CD1c-positive myeloid dendritic cell (primary cell): ENCODE measurements at regions not wholly inside any gene's neighbourhood (a gene's known extent, or its start where the extent isn't known, plus 50 kb on each side); places are given as distances from the start of the nearest gene placed in this dataset.
"Not testable (repeated sequence)": the region's sequence is repeated elsewhere in the genome, so short reads cannot be mapped to it uniquely, and the experiment has no call there.

Source experiments
- DNase-seq: peaks from one replicate; pipeline ENCODE4 v3.0.0-alpha.2; 2016; ENCODE audit errors: extremely low spot score

- peak; percentile 15 for DNase-seq
Measured at GRCh38 chr11:130550984-130551383, 102.5 kb downstream of the ADAMTS15 start.

DNA sequence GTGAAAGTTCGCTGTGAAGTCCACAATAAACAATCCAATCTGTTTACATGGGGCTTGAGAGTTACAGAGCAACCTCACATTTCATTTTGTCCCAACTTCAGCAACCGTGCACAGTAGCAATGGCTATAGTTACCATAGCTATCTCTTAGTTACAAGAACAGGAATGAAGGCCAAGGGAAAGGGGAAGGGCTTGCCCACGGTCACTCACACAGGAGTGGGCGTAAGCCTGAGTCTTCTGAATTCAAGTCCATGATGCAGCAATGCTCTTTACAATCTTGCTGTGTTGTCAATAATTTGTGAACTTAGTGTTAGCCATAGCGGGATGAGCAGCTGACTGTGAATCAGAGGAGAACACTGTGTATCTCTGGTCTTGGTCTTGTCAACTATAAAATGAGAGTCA lies 102.9 kb downstream of the ADAMTS15 start:
- DNase-seq = peak; percentile 69

GRCh38 chr11:130553306-130553705 lies 104.9 kb downstream of the ADAMTS15 start:
- DNase-seq = no peak

GRCh38 chr11:130554241-130555055 lies 106.0 kb downstream of the ADAMTS15 start:
- no peak for DNase-seq

DNA sequence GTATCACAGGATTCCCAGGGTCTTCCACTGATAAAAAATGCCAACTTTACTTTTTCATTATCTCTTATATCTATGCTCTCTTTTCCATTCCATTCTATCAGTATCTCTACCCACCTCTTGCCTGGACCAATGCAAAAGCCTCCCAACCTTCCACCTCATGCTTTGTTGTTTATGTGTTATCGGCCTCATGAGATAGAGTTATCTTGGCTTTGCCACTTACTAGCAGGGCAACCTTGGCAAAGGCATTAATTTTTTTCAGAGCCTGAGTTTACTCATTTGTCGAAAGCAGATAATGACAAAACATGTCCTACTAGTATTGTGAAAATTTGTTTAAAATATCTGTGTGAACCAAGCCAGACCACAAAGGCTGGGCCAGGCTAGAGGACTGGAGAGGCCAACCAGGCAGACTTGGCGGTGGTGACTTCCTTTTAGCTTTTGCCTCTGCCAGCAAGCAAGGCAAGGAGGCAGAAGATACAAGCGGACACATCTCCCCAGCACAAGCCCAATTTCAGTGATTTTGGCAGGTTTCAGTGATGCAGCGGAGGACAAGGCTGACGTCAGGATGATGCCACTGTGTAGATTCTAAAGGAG lies 106.9 kb downstream of the ADAMTS15 start:
- DNase-seq = no peak

GRCh38 chr11:130560000-130560780 lies 111.7 kb downstream of the ADAMTS15 start:
- DNase-seq = no peak

GRCh38 chr11:130560781-130561109 lies 112.3 kb downstream of the ADAMTS15 start:
- DNase-seq = no peak

DNA sequence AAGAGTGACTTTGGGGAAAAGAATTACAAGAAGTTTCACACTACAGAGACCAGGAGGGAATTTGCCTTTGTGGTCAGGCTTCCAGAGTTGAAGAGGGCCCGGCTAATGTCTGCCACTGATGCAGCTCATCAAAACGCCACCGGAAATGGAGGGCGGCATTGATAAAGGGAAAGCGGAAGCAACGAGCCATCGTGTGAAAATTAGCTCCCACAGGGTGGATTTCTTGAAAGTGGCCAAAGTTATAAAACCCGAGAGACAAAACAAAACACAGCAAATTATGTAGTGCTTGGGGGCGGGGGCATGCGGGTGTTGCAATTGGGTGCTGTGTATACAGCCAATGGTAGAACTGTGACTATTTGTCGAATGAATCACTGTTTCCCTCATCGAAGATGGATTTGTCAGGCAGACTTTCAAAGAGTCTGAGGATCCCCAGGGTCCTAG lies 113.0 kb downstream of the ADAMTS15 start:
- no peak for DNase-seq

- DNase-seq = no peak
Measured at GRCh38 chr11:130562549-130562948, 114.1 kb downstream of the ADAMTS15 start.

DNA sequence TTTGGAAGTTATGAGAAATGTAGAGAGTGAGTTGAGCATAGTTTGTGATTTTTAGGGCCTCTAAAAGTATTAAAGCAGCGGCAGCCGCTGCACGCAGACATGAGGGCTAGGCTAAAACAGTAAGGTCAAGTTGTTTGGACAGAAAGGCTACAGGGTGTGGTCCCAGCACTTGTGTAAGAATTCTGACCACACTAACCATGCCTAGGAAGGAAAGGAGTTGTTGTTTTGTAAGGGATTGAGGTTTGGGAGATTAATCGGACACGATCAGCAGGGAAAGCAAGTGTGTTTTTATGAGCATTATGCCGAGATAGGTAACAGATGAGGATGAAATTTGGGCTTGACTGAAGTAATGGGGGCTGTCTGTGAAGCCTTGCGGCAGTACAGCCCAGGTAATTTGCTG lies 117.9 kb downstream of the ADAMTS15 start:
- DNase-seq = not testable (repeated sequence)

- no peak for DNase-seq
Measured at GRCh38 chr11:130571519-130571918, 123.1 kb downstream of the ADAMTS15 start.

- no peak for DNase-seq
Measured at GRCh38 chr11:130571947-130572584, 123.6 kb downstream of the ADAMTS15 start.

DNA sequence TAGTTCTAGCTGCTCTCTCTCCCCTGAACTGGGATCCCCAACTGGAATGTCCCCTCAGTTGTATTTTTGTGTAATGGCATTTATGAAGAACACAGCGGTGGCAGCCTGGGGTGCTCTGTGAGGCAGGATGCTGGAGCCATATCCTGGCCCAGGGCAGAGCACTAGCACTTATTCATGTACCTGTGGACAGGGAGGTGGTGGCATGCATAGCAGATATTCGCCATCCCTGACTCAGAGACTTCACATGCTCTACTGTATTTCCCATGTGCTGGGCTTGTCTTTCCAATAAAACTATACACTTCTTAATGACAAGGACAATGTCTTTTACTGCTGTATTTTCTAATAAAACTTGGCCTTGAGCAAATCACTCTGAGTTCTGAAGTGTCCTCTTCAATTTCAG lies 125.3 kb downstream of the ADAMTS15 start:
- no peak for DNase-seq

DNA sequence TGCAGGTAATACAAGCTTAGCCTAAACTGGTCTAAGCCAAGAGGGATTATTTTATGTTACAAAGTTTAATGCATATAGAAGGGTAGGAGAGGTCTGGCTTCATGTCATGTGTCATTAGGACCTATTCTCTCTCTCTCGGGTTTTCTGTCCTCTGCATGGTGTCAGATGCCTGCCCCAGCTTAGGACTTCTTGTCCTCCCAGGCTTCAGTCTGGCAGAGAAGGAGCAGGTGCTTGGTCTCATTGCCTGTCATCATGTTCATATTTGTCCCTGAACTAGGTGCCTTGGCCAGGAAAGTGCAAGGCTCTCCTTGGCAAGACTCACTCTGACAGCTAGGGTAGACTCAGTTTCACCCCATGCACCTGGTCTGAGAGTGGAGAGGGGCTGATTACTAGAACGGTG lies 126.3 kb downstream of the ADAMTS15 start:
- no peak for DNase-seq

GRCh38 chr11:130576146-130576545 lies 127.7 kb downstream of the ADAMTS15 start:
- no peak for DNase-seq

GRCh38 chr11:130578738-130579368 lies 130.4 kb downstream of the ADAMTS15 start:
- DNase-seq = no peak

GRCh38 chr11:130580372-130580771 lies 131.9 kb downstream of the ADAMTS15 start:
- no peak for DNase-seq

- DNase-seq = no peak
Measured at GRCh38 chr11:130580891-130581492, 132.5 kb downstream of the ADAMTS15 start.

DNA sequence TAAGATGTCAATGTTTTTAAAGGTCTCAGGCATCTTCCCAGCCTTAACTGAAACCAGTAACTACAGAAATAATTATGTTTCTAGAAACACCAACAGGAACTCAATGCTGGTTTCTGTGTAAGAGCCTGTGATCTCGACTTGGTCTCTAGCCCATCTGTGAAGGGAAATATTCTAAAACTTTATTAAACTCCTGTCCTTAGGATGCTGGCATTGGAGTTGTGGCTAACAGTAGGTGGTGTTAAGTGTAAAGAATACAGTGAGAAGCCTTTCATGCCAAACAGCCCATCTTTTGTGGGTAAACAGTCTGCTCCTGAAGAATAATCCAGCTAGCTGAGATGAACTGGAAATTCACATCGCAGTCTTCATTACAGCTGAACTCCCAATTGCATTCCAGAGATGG lies 133.2 kb downstream of the ADAMTS15 start:
- DNase-seq = no peak

GRCh38 chr11:130582176-130582575 lies 133.7 kb downstream of the ADAMTS15 start:
- no peak for DNase-seq

- DNase-seq = peak; percentile 19
Measured at GRCh38 chr11:130582981-130583380, 134.5 kb downstream of the ADAMTS15 start.
